ENCODE measurements at regions not wholly inside any gene's neighbourhood (a gene's known extent, or its start where the extent isn't known, plus 50 kb on each side); places are given as distances from the start of the nearest gene placed in this dataset.

- no peak for DNase-seq (ENCODE audit: low read depth in 1 of 2, low spot score in 1 of 2)
- Histone ChIP-seq H3K27ac (replicated peaks) (no peak overlapping the region), H3K27me3 (ENCODE audit: insufficient read depth, poor library complexity, severe bottlenecking) (no peaks in the 10 kb centered on the region), H3K4me3 (replicated peaks; ENCODE audit: insufficient read depth, low read length) (no peak overlapping the region)
- no peak for TF ChIP-seq REST (IDR thresholded peaks at IDR 0.05; ENCODE audit: insufficient replicate concordance, low read depth)
- no peak for TF ChIP-seq POLR2AphosphoS5 (IDR thresholded peaks at IDR 0.05; ENCODE audit: low read depth)
- no peak for TF ChIP-seq CTCF (IDR thresholded peaks at IDR 0.05; ENCODE audit: insufficient read depth, low read length)
- no peak for TF ChIP-seq SPI1 (IDR thresholded peaks at IDR 0.05; ENCODE audit: borderline replicate concordance, low read depth)
- no peak for TF ChIP-seq GABPA (IDR thresholded peaks at IDR 0.05; ENCODE audit: low read depth)
These were observed 440.3 kb downstream of the LRATD1 start for GRCh38 chr2:15072836-15073235.

- TF ChIP-seq POLR2AphosphoS5 (IDR thresholded peaks at IDR 0.05; ENCODE audit: low read depth) (no peak), SPI1 (IDR thresholded peaks at IDR 0.05; ENCODE audit: borderline replicate concordance, low read depth) (no peak), CTCF (IDR thresholded peaks at IDR 0.05; ENCODE audit: insufficient read depth, low read length) (no peak), REST (IDR thresholded peaks at IDR 0.05; ENCODE audit: insufficient replicate concordance, low read depth) (no peak), GABPA (IDR thresholded peaks at IDR 0.05; ENCODE audit: low read depth) (no peak)
- Histone ChIP-seq H3K4me3 (replicated peaks; ENCODE audit: insufficient read depth, low read length) (no peak overlapping the region), H3K27ac (replicated peaks) (no peak overlapping the region), H3K27me3 (ENCODE audit: insufficient read depth, poor library complexity, severe bottlenecking) (no peaks in the 10 kb centered on the region)
- no peak for DNase-seq (ENCODE audit: low read depth in 1 of 2, low spot score in 1 of 2)
These were observed 441.1 kb downstream of the LRATD1 start for GRCh38 chr2:15073664-15074063.

- Histone ChIP-seq H3K27me3 (ENCODE audit: insufficient read depth, poor library complexity, severe bottlenecking) (no peaks in the 10 kb centered on the region), H3K27ac (replicated peaks) (no peak overlapping the region), H3K4me3 (replicated peaks; ENCODE audit: insufficient read depth, low read length) (no peak overlapping the region)
- no peak for DNase-seq (ENCODE audit: low read depth in 1 of 2, low spot score in 1 of 2)
- TF ChIP-seq SPI1 (IDR thresholded peaks at IDR 0.05; ENCODE audit: borderline replicate concordance, low read depth), result no peak
- no peak for TF ChIP-seq CTCF (IDR thresholded peaks at IDR 0.05; ENCODE audit: insufficient read depth, low read length)
- no peak for TF ChIP-seq REST (IDR thresholded peaks at IDR 0.05; ENCODE audit: insufficient replicate concordance, low read depth)
- TF ChIP-seq GABPA (IDR thresholded peaks at IDR 0.05; ENCODE audit: low read depth), result no peak
- no peak for TF ChIP-seq POLR2AphosphoS5 (IDR thresholded peaks at IDR 0.05; ENCODE audit: low read depth)
These were observed 441.8 kb downstream of the LRATD1 start for GRCh38 chr2:15074319-15074718.

Data from HL-60 (cell line).